ENCODE measurements at regions not wholly inside any gene's neighbourhood (a gene's known extent, or its start where the extent isn't known, plus 50 kb on each side); places are given as distances from the start of the nearest gene placed in this dataset.

DNA sequence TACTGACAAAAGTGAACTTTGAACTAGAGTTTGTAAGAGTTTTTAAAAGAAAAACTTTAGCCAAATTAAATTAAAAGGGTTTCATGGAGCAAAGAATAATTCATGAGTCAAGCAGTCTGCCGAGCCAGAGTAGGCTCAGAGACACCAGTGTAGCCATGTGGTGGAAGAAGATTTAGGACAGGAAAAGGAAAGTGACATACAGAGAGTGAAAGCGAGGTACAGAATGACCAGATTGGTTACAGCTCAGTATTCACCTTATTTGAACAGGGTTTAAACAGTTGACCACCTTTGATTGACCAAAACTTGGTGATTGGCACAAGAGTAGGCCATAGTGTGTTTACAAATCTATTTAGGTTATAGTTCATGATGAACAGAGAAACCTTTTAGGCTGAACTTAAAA, 377.8 kb downstream of the KLHL4 start:
- Histone ChIP-seq H3K4me2 (no peak overlapping the region), H3K79me2 (ENCODE audit: insufficient read depth, low read depth) (no peaks in the 10 kb centered on the region), H3K4me3 (IDR thresholded peaks at IDR 0.05; ENCODE audit: insufficient read depth, low read depth, low read length) (no peak overlapping the region), H2AFZ (ENCODE audit: low read depth) (no peak overlapping the region), H3K36me3 (ENCODE audit: insufficient read depth) (no peaks in the 10 kb centered on the region), H3K9ac (no peak overlapping the region), H3K27ac (no peak overlapping the region), H3K4me1 (ENCODE audit: low read depth, poor library complexity, severe bottlenecking) (peaks cover 10% of the 10 kb centered on the region), H4K20me1 (ENCODE audit: insufficient read depth) (no peaks in the 10 kb centered on the region), H3K27me3 (ENCODE audit: insufficient read depth, low read depth) (no peaks in the 10 kb centered on the region)
- TF ChIP-seq, protein P1, sequence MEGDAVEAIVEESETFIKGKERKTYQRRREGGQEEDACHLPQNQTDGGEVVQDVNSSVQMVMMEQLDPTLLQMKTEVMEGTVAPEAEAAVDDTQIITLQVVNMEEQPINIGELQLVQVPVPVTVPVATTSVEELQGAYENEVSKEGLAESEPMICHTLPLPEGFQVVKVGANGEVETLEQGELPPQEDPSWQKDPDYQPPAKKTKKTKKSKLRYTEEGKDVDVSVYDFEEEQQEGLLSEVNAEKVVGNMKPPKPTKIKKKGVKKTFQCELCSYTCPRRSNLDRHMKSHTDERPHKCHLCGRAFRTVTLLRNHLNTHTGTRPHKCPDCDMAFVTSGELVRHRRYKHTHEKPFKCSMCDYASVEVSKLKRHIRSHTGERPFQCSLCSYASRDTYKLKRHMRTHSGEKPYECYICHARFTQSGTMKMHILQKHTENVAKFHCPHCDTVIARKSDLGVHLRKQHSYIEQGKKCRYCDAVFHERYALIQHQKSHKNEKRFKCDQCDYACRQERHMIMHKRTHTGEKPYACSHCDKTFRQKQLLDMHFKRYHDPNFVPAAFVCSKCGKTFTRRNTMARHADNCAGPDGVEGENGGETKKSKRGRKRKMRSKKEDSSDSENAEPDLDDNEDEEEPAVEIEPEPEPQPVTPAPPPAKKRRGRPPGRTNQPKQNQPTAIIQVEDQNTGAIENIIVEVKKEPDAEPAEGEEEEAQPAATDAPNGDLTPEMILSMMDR (conservative IDR thresholded peaks at IDR 0.05; ENCODE audit: low read depth, low read length), result no peak

DNA sequence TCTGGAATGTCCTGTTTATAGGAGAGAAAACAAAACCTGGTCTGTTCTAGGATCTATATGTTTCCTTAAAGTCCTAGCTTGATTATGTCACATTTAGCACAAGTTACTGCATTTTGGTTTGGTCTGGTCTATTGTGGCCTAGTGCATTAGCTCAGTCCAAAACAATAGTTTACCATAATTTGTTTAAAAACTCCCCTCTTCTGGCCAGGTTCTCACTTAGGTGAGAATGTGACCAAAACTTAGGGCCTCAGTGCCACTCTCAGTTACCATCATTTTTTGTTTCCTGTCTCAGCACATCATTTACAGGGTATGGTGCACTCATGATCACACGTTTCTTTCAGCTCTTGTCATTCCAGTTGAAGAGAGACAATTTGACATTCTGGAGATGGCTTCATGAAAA, 378.5 kb downstream of the KLHL4 start:
- Histone ChIP-seq H3K4me1 (ENCODE audit: low read depth, poor library complexity, severe bottlenecking) (peaks cover 10% of the 10 kb centered on the region), H4K20me1 (ENCODE audit: insufficient read depth) (no peaks in the 10 kb centered on the region), H3K27ac (no peak overlapping the region), H3K9ac (no peak overlapping the region), H3K4me3 (IDR thresholded peaks at IDR 0.05; ENCODE audit: insufficient read depth, low read depth, low read length) (no peak overlapping the region), H2AFZ (ENCODE audit: low read depth) (no peak overlapping the region), H3K4me2 (no peak overlapping the region), H3K36me3 (ENCODE audit: insufficient read depth) (no peaks in the 10 kb centered on the region), H3K79me2 (ENCODE audit: insufficient read depth, low read depth) (no peaks in the 10 kb centered on the region), H3K27me3 (ENCODE audit: insufficient read depth, low read depth) (no peaks in the 10 kb centered on the region)
- TF ChIP-seq, protein P1 (conservative IDR thresholded peaks at IDR 0.05; ENCODE audit: low read depth, low read length), result no peak

DNA sequence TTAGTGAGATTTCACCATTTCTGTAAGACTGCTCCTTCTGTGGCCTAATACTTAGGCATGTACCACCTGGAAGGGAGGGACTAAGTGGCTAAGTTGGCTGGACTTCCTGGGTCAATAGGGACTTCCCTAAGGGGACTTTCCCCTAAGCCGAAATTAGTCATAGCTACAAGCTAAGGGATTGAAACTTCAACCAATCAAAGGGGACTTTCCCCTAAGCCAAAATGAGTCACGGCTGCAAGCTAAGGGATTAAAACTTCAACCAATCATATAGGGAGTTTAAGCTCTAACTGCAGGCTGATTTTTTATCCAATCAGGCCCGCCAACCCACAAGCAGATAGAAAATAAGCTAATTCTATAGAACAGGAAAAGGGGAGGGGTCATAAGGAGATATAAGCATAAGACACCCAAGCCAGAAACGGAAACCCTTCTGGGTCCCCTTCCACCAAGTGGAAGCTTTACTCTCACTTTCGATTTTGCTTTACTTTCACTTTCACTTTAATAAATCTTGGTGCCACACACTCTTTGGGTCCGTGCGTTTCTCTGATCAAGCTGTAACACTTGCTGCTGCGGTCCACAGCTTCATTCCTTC, 382.8 kb downstream of the KLHL4 start:
- Histone ChIP-seq H3K27me3 (ENCODE audit: insufficient read depth, low read depth) (no peaks in the 10 kb centered on the region), H3K79me2 (ENCODE audit: insufficient read depth, low read depth) (no peaks in the 10 kb centered on the region), H3K4me2 (no peak overlapping the region), H3K4me1 (ENCODE audit: low read depth, poor library complexity, severe bottlenecking) (peaks cover 10% of the 10 kb centered on the region), H3K9ac (no peak overlapping the region), H3K36me3 (ENCODE audit: insufficient read depth) (no peaks in the 10 kb centered on the region), H3K27ac (peak overlapping the region; percentile 39), H2AFZ (ENCODE audit: low read depth) (no peak overlapping the region), H3K4me3 (IDR thresholded peaks at IDR 0.05; ENCODE audit: insufficient read depth, low read depth, low read length) (no peak overlapping the region), H4K20me1 (ENCODE audit: insufficient read depth) (no peaks in the 10 kb centered on the region)
- TF ChIP-seq, protein P1 (conservative IDR thresholded peaks at IDR 0.05; ENCODE audit: low read depth, low read length), result no peak

DNA sequence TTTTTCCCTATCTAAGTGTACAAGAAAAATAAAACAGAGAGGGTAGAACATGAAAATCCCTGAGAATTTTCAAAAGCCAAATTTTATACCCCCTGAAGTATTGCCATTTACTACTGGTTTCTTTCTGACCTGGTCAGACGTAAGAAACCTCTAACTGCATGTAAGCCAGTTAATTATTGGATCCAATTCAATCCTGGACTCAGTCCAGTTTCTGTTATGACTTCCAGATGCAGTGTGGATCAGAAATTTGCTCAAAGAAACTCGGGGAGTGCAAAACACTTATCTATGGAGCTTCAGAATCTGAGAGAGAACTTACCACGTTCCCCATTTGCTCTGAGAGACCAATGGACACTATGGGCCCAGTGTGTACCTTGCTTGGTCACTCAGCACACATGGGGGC, 383.5 kb downstream of the KLHL4 start:
- Histone ChIP-seq H3K27me3 (ENCODE audit: insufficient read depth, low read depth) (no peaks in the 10 kb centered on the region), H3K4me1 (ENCODE audit: low read depth, poor library complexity, severe bottlenecking) (peaks cover 10% of the 10 kb centered on the region), H3K36me3 (ENCODE audit: insufficient read depth) (no peaks in the 10 kb centered on the region), H3K4me3 (IDR thresholded peaks at IDR 0.05; ENCODE audit: insufficient read depth, low read depth, low read length) (no peak overlapping the region), H3K9ac (no peak overlapping the region), H2AFZ (ENCODE audit: low read depth) (no peak overlapping the region), H3K27ac (peak overlapping the region; percentile 21), H3K79me2 (ENCODE audit: insufficient read depth, low read depth) (no peaks in the 10 kb centered on the region), H3K4me2 (no peak overlapping the region), H4K20me1 (ENCODE audit: insufficient read depth) (no peaks in the 10 kb centered on the region)
- TF ChIP-seq, protein P1 (conservative IDR thresholded peaks at IDR 0.05; ENCODE audit: low read depth, low read length), result no peak

Measured in KMS-11 (cell line).